H9 (cell line): ENCODE measurements at regions not wholly inside any gene's neighbourhood (a gene's known extent, or its start where the extent isn't known, plus 50 kb on each side); places are given as distances from the start of the nearest gene placed in this dataset.

Experiments used
- DNase-seq: peaks from one replicate; pipeline ENCODE4 v3.0.0-alpha.2; 2017
- H2AFZ ChIP-seq: one replicate; pipeline ENCODE4 v1.6.1; 2013; ENCODE audit warnings: mild to moderate bottlenecking, low read length, control low read depth, moderate library complexity
- H2AK5ac ChIP-seq: 2 replicates; pipeline ENCODE4 v1.6.1; 2013; ENCODE audit warnings: low read length, control low read depth, mixed read lengths; ENCODE audit not compliant: insufficient read length
- H2BK120ac ChIP-seq: one replicate; pipeline ENCODE4 v1.6.1; 2013; ENCODE audit warnings: low read depth, mild to moderate bottlenecking, low read length, control low read depth, inconsistent platforms; ENCODE audit not compliant: poor library complexity, severe bottlenecking
- H2BK12ac ChIP-seq: 2 replicates; pipeline ENCODE4 v1.6.1; 2013; ENCODE audit warnings: low read length, control low read depth, mixed read lengths, low read depth; ENCODE audit not compliant: insufficient read length
- H2BK15ac ChIP-seq: 2 replicates; pipeline ENCODE4 v1.6.1; 2013; ENCODE audit warnings: low read depth, low read length, control low read depth
- H2BK20ac ChIP-seq: one replicate; pipeline ENCODE4 v1.6.1; 2013; ENCODE audit warnings: low read depth, mild to moderate bottlenecking, low read length, control low read depth, inconsistent platforms; ENCODE audit not compliant: poor library complexity, severe bottlenecking
- H2BK5ac ChIP-seq: 2 replicates; pipeline ENCODE4 v1.6.1; 2013; ENCODE audit warnings: low read length, control low read depth, mixed read lengths; ENCODE audit not compliant: insufficient read length
- H3K14ac ChIP-seq: 2 replicates; pipeline ENCODE4 v1.6.1; 2013; ENCODE audit warnings: low read length, control low read depth; ENCODE audit not compliant: insufficient read depth
- H3K18ac ChIP-seq: 2 replicates; pipeline ENCODE4 v1.6.1; 2013; ENCODE audit warnings: low read depth, mild to moderate bottlenecking, mixed read lengths, low read length, control low read depth; ENCODE audit not compliant: insufficient read length
- H3K23ac ChIP-seq: 2 replicates; pipeline ENCODE4 v1.6.1; 2013; ENCODE audit warnings: low read length, control low read depth, mixed read lengths, low read depth; ENCODE audit not compliant: insufficient read length
- H3K23me2 ChIP-seq: 2 replicates; pipeline ENCODE4 v1.6.1; 2013; ENCODE audit warnings: low read depth, mild to moderate bottlenecking, mixed read lengths, low read length, control low read depth; ENCODE audit not compliant: insufficient read length, poor library complexity, severe bottlenecking
- H3K27ac ChIP-seq: 2 replicates; pipeline ENCODE4 v1.5.1; 2013; ENCODE audit warnings: low read length, control low read depth, mixed read lengths, low read depth; ENCODE audit not compliant: insufficient read length
- H3K27me3 ChIP-seq: 2 replicates; pipeline ENCODE4 v1.6.1; 2013; ENCODE audit warnings: low read length, control low read depth, inconsistent platforms; ENCODE audit not compliant: insufficient read depth
- H3K4ac ChIP-seq: 2 replicates; pipeline ENCODE4 v1.6.1; 2013; ENCODE audit warnings: low read depth, mild to moderate bottlenecking, control low read depth, inconsistent platforms, low read length, moderate library complexity
- H3K4me1 ChIP-seq: 2 replicates; pipeline ENCODE4 v1.6.1; 2013; ENCODE audit warnings: low read length, control low read depth, inconsistent platforms; ENCODE audit not compliant: insufficient read depth
- H3K4me2 ChIP-seq: 2 replicates; pipeline ENCODE4 v1.6.1; 2013; ENCODE audit warnings: low read length, control low read depth, mixed read lengths; ENCODE audit not compliant: insufficient read length, insufficient read depth
- H3K56ac ChIP-seq: 2 replicates; pipeline ENCODE4 v1.6.1; 2013; ENCODE audit warnings: low read depth, mild to moderate bottlenecking, mixed read lengths, low read length, control low read depth; ENCODE audit not compliant: insufficient read length
- H3K79me1 ChIP-seq: 2 replicates; pipeline ENCODE4 v1.6.1; 2013; ENCODE audit warnings: low read depth, mild to moderate bottlenecking, moderate library complexity, low read length, control low read depth, inconsistent platforms; ENCODE audit not compliant: insufficient read depth, poor library complexity, severe bottlenecking
- H3K79me2 ChIP-seq: 2 replicates; pipeline ENCODE4 v1.6.1; 2013; ENCODE audit warnings: low read length, control low read depth, inconsistent platforms; ENCODE audit not compliant: insufficient read depth
- H3K9ac ChIP-seq: 2 replicates; pipeline ENCODE4 v1.6.1; 2013; ENCODE audit warnings: low read length, control low read depth, mixed read lengths; ENCODE audit not compliant: insufficient read length; ENCODE audit errors: extremely low read depth
- H3K9me3 ChIP-seq: one replicate; pipeline ENCODE4 v1.6.1; 2013; ENCODE audit warnings: low read depth, low read length, inconsistent platforms; ENCODE audit not compliant: control insufficient read depth
- H3T11ph ChIP-seq: one replicate; pipeline ENCODE4 v1.6.1; 2013; ENCODE audit warnings: mild to moderate bottlenecking, low read length, control low read depth, inconsistent platforms
- H4K20me1 ChIP-seq: one replicate; pipeline ENCODE4 v1.6.1; 2013; ENCODE audit not compliant: control insufficient read depth, insufficient read length, insufficient read depth
- H4K5ac ChIP-seq: 2 replicates; pipeline ENCODE4 v1.6.1; 2013; ENCODE audit warnings: low read depth, mild to moderate bottlenecking, mixed read lengths, low read length, control low read depth; ENCODE audit not compliant: insufficient read length
- H4K8ac ChIP-seq: replicated peaks from 2 replicates; pipeline ENCODE4 v1.6.1; 2013; ENCODE audit warnings: low read length, control low read depth, mixed read lengths, low read depth; ENCODE audit not compliant: insufficient read length
- H4K91ac ChIP-seq: 2 replicates; pipeline ENCODE4 v1.6.1; 2013; ENCODE audit warnings: low read depth, mild to moderate bottlenecking, moderate library complexity, mixed read lengths, low read length, control low read depth; ENCODE audit not compliant: insufficient read length
- H3K27ac Mint-ChIP-seq, 3 experiments: 2 replicates in 2 of 3; 3 replicates in 1 of 3; pipeline ENCODE4 v1.8.0; 2020 to 2021; ENCODE audit warnings: mixed read lengths in 3 of 3, mild to moderate bottlenecking in 1 of 3, moderate library complexity in 1 of 3
- H3K27me3 Mint-ChIP-seq: 2 replicates; pipeline ENCODE4 v1.8.0; 2021; ENCODE audit warnings: low read depth, mild to moderate bottlenecking, moderate library complexity, mixed read lengths
- H3K36me3 Mint-ChIP-seq, 3 experiments: 2 replicates in 2 of 3; 3 replicates in 1 of 3; pipeline ENCODE4 v1.8.0; 2020 to 2021; ENCODE audit warnings: low read depth in 3 of 3, mixed read lengths in 3 of 3; ENCODE audit not compliant: insufficient read depth in 1 of 3
- H3K4me1 Mint-ChIP-seq, 2 experiments: 2 replicates each; pipeline ENCODE4 v1.8.0; 2020; ENCODE audit warnings: mixed read lengths in 2 of 2
- H3K4me3 Mint-ChIP-seq, 2 experiments: 2 replicates in 1 of 2; 3 replicates in 1 of 2; pipeline ENCODE4 v1.8.0; 2020 to 2021; ENCODE audit warnings: mild to moderate bottlenecking in 2 of 2, mixed read lengths in 2 of 2, moderate library complexity in 1 of 2
- H3K9me3 Mint-ChIP-seq, 2 experiments: 2 replicates in 1 of 2; 3 replicates in 1 of 2; pipeline ENCODE4 v1.8.0; 2020; ENCODE audit warnings: mild to moderate bottlenecking in 2 of 2, mixed read lengths in 2 of 2, moderate library complexity in 1 of 2
- WGBS: extraction: QIAGEN DNeasy Blood & Tissue Kit; methylation state at CpG from one replicate; pipeline ENCODE4 v1.1.7; 2013; ENCODE audit warnings: missing lambda C conversion rate, low lambda C conversion rate, mixed read lengths; ENCODE audit not compliant: insufficient read length; ENCODE audit errors: extremely low coverage; 5-methylcytosine and 5-hydroxymethylcytosine counted together
- TF ChIP-seq, protein P1 (sequence below): fragments of 200-600 bp; sonication (generic); conservative IDR thresholded peaks from 3 replicates; pipeline ENCODE4 v1.8.0; 2021; ENCODE audit warnings: antibody characterized with exemption, mild to moderate bottlenecking

DNA sequence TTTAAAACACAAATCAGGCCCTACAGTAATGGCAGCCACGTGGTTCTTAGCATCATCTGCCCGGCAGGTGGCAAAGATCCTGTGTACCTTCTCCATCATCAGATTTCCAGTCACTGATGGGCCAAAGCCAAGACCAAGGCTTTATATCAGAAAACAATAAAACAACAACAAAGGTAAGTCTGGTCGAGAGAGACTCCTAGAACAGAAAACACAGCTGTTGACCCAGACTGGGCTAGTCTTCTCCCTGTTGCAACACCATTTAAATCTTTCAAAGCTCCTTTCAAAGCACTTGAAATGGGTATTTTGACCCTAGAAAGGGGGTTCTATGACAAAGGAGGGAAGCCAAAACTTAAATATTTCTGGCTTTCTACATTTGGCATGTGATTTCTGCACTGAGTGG is 285.6 kb downstream of the IPMK start:
- no peaks in the 10 kb centered on the region for H3K79me2 ChIP-seq
- TF ChIP-seq, protein P1, sequence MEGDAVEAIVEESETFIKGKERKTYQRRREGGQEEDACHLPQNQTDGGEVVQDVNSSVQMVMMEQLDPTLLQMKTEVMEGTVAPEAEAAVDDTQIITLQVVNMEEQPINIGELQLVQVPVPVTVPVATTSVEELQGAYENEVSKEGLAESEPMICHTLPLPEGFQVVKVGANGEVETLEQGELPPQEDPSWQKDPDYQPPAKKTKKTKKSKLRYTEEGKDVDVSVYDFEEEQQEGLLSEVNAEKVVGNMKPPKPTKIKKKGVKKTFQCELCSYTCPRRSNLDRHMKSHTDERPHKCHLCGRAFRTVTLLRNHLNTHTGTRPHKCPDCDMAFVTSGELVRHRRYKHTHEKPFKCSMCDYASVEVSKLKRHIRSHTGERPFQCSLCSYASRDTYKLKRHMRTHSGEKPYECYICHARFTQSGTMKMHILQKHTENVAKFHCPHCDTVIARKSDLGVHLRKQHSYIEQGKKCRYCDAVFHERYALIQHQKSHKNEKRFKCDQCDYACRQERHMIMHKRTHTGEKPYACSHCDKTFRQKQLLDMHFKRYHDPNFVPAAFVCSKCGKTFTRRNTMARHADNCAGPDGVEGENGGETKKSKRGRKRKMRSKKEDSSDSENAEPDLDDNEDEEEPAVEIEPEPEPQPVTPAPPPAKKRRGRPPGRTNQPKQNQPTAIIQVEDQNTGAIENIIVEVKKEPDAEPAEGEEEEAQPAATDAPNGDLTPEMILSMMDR, result no peak
- H3K27me3 Mint-ChIP-seq, result no peaks in the 10 kb centered on the region
- no peak overlapping the region for H3K4me3 Mint-ChIP-seq
- H3K18ac ChIP-seq, result no peak overlapping the region
- no peak overlapping the region for H2AFZ ChIP-seq
- DNase-seq, result no peak
- H3K27ac ChIP-seq, result no peak overlapping the region
- H4K91ac ChIP-seq, result no peak overlapping the region
- H3K23ac ChIP-seq, result no peak overlapping the region
- no peaks in the 10 kb centered on the region for H3K23me2 ChIP-seq
- peaks cover 0 to 9% (median 3%) of the 10 kb centered on the region in 3 experiments; a peak in 4 of 7 replicates for H3K36me3 Mint-ChIP-seq
- H4K8ac ChIP-seq, result no peak overlapping the region
- no peaks in the 10 kb centered on the region for H3K27me3 ChIP-seq
- H2BK5ac ChIP-seq, result no peak overlapping the region
- H3T11ph ChIP-seq, result no peak overlapping the region
- H4K20me1 ChIP-seq, result no peaks in the 10 kb centered on the region
- no peak overlapping the region for H3K27ac Mint-ChIP-seq
- peaks cover 8 to 9% of the 10 kb centered on the region in 2 experiments for H3K4me1 Mint-ChIP-seq
- no peak overlapping the region for H3K14ac ChIP-seq
- no peak overlapping the region for H2BK20ac ChIP-seq
- H4K5ac ChIP-seq, result no peak overlapping the region
- H2BK15ac ChIP-seq, result no peak overlapping the region
- no CpG with 5 or more reads among the region's 3 CpGs for WGBS
- H2AK5ac ChIP-seq, result no peak overlapping the region
- H3K9ac ChIP-seq, result no peak overlapping the region
- H2BK12ac ChIP-seq, result no peak overlapping the region
- H3K4me2 ChIP-seq, result no peak overlapping the region
- no peak overlapping the region for H3K4ac ChIP-seq
- no peak overlapping the region for H3K56ac ChIP-seq
- H3K79me1 ChIP-seq, result no peaks in the 10 kb centered on the region
- H3K9me3 Mint-ChIP-seq, result peaks cover 3 to 4% of the 10 kb centered on the region in 2 experiments; a peak in 4 of 5 replicates
- no peaks in the 10 kb centered on the region; the same call in 1 of the 2 replicates for H3K4me1 ChIP-seq
- H2BK120ac ChIP-seq, result no peak overlapping the region
- no peaks in the 10 kb centered on the region for H3K9me3 ChIP-seq
